Esophagus squamous epithelium (tissue), 4 donors: ENCODE measurements at regions not wholly inside any gene's neighbourhood (a gene's known extent, or its start where the extent isn't known, plus 50 kb on each side); places are given as distances from the start of the nearest gene placed in this dataset.
"Not testable (repeated sequence)": the region's sequence is repeated elsewhere in the genome, so short reads cannot be mapped to it uniquely, and the experiment has no call there.

Source experiments
- POLR2A ChIP-seq, 4 donors: fragments of 450-650 bp; IDR thresholded peaks; one replicate each; pipeline ENCODE4 v1.6.1; 2017; ENCODE audit warnings: antibody characterized with exemption in 4 of 4, mild to moderate bottlenecking in 4 of 4, moderate library complexity in 3 of 4
- TF ChIP-seq, protein P1 (sequence below), 6 experiments: fragments of 450-650 bp in 4 of 6; fragments of 200-600 bp in 2 of 6; sonication (generic) in 2 of 6; IDR thresholded peaks; one replicate each; pipeline ENCODE4 v1.5.1; 2016 to 2019; ENCODE audit warnings: antibody characterized with exemption in 6 of 6, mild to moderate bottlenecking in 4 of 6, moderate library complexity in 4 of 6

DNA sequence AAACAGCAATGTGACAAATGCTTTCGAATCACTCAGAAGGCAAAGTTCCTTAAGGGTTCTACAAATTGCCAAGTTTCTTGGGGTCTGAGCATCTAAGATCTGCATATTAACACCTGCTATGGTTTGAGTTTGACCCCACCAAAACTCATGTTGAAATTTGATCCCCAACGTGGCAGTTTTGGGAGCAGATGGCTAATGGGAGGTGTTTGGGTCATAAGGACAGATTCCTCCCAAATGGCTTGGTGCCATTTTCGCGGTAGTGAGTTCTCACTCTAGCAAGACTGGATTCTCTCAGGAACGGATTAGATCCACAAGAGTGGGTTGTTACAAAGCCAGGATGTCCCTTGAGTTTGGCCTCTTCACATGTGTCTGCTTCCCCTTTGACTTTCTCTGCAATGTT, 84.6 kb downstream of the TRIM69 start:
- TF ChIP-seq, protein P1, sequence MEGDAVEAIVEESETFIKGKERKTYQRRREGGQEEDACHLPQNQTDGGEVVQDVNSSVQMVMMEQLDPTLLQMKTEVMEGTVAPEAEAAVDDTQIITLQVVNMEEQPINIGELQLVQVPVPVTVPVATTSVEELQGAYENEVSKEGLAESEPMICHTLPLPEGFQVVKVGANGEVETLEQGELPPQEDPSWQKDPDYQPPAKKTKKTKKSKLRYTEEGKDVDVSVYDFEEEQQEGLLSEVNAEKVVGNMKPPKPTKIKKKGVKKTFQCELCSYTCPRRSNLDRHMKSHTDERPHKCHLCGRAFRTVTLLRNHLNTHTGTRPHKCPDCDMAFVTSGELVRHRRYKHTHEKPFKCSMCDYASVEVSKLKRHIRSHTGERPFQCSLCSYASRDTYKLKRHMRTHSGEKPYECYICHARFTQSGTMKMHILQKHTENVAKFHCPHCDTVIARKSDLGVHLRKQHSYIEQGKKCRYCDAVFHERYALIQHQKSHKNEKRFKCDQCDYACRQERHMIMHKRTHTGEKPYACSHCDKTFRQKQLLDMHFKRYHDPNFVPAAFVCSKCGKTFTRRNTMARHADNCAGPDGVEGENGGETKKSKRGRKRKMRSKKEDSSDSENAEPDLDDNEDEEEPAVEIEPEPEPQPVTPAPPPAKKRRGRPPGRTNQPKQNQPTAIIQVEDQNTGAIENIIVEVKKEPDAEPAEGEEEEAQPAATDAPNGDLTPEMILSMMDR (IDR thresholded peaks at IDR 0.05), result not testable (repeated sequence)
- not testable (repeated sequence) for TF ChIP-seq POLR2A (IDR thresholded peaks at IDR 0.05)
